Lower leg skin (tissue), 4 donors: ENCODE measurements at regions not wholly inside any gene's neighbourhood (a gene's known extent, or its start where the extent isn't known, plus 50 kb on each side); places are given as distances from the start of the nearest gene placed in this dataset.
A peak's percentile ranks its signal among the peaks of the same experiment; 100 is the strongest.
"Not testable (repeated sequence)": the region's sequence is repeated elsewhere in the genome, so short reads cannot be mapped to it uniquely, and the experiment has no call there.

ENCODE experiments used
- DNase-seq, 2 donors: peaks; one replicate each; pipeline ENCODE4 v3.0.0-alpha.2; 2019; ENCODE audit warnings: low spot score in 2 of 2
- H3K4me3 ChIP-seq: fragments of 200-600 bp; sonication (generic); 2 replicates; pipeline ENCODE4 v1.5.1; 2017; ENCODE audit warnings: mild to moderate bottlenecking, low read depth; ENCODE audit not compliant: poor library complexity, severe bottlenecking
- POLR2A ChIP-seq, 2 donors: fragments of 450-650 bp; IDR thresholded peaks; one replicate each; pipeline ENCODE4 v1.6.1; 2016 to 2017; ENCODE audit warnings: antibody characterized with exemption in 2 of 2, mild to moderate bottlenecking in 1 of 2, moderate library complexity in 1 of 2
- WGBS, 2 donors: methylation state at CpG; one replicate each; pipeline ENCODE4 v1.1.5; 2018; 5-methylcytosine and 5-hydroxymethylcytosine counted together
- intact Hi-C: fragments of 100-400 bp; cut with DNase I; formaldehyde crosslinking; loops from one replicate; pipeline ENCODE4 v1.15.0; 2023; ENCODE audit warnings: low total_unique reads
- TF ChIP-seq, protein P1 (sequence below), 3 donors: fragments of 450-650 bp; IDR thresholded peaks; one replicate each; pipeline ENCODE4 v1.5.1; 2016; ENCODE audit warnings: antibody characterized with exemption in 3 of 3, mild to moderate bottlenecking in 3 of 3, moderate library complexity in 2 of 3

DNA sequence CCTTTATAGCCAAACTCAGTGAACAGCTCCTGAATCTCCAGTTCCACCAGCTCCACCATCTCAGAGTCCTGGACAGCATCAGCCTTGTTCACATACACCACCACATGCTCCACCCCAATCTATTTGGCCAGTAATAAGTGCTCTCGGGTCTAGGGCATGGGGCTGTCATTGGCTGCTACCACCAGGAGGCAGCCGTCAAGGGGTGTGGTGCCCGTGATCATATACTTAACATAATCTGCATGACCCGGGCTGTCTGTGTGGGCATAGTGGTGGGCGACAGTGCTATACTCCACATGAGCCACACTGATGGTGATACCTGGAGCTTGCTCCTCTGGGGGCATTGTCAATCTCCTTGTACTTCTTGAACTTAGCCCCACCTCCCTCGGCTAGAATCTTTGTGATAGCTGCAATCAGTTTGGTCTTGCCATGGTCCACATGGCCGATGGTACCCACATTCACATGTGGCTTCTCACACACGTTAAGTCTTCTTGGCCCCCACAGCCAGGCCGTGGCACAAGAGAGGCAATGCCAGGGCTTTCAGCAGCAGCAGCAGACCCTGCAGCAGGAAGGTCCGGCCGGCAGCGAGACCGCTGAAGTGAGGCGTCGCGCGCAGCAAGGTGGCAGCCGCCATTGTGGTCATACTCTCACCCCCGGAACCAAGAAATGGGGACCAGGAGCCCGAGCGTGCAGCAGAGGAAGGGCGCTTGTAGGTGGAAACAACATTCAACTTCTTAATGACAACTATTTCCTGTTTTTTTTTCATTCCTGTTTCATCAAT, 210.3 kb upstream of the WSB1 start:
- intact Hi-C loops: no loop called here
- no peak overlapping the region for H3K4me3 ChIP-seq
- 87 to 90% methylated on average over 21 to 22 of the region's 22 CpGs for WGBS, 2 donors
- DNase-seq: peak in 1 of 2 donors; percentile 72
- TF ChIP-seq, protein P1, sequence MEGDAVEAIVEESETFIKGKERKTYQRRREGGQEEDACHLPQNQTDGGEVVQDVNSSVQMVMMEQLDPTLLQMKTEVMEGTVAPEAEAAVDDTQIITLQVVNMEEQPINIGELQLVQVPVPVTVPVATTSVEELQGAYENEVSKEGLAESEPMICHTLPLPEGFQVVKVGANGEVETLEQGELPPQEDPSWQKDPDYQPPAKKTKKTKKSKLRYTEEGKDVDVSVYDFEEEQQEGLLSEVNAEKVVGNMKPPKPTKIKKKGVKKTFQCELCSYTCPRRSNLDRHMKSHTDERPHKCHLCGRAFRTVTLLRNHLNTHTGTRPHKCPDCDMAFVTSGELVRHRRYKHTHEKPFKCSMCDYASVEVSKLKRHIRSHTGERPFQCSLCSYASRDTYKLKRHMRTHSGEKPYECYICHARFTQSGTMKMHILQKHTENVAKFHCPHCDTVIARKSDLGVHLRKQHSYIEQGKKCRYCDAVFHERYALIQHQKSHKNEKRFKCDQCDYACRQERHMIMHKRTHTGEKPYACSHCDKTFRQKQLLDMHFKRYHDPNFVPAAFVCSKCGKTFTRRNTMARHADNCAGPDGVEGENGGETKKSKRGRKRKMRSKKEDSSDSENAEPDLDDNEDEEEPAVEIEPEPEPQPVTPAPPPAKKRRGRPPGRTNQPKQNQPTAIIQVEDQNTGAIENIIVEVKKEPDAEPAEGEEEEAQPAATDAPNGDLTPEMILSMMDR (IDR thresholded peaks at IDR 0.05): no peak
- TF ChIP-seq POLR2A (IDR thresholded peaks at IDR 0.05): no peak

DNA sequence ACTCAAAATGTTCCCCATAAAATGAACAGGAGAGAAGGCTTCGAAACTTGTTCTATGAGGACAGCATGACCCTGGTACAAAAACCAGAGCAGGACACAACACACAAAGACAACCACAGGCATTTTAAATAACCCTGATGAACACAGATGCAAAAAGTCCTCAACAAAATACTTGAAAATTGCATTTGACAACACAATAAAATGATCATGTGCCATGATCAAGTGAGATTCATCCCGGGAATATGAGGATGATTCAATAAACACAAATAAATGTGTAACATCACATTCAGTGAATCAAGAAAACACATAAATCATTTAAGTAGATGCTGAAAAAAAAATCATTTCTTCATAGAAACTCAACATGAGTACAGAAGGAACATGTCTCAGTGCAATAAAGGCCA, 208.4 kb upstream of the WSB1 start:
- H3K4me3 ChIP-seq: no peak overlapping the region
- intact Hi-C loops: no loop called here
- 73 to 76% methylated on average over 2 of the region's 2 CpGs for WGBS, 2 donors
- no peak for DNase-seq
- TF ChIP-seq, protein P1 (IDR thresholded peaks at IDR 0.05): no peak
- TF ChIP-seq POLR2A (IDR thresholded peaks at IDR 0.05): no peak

DNA sequence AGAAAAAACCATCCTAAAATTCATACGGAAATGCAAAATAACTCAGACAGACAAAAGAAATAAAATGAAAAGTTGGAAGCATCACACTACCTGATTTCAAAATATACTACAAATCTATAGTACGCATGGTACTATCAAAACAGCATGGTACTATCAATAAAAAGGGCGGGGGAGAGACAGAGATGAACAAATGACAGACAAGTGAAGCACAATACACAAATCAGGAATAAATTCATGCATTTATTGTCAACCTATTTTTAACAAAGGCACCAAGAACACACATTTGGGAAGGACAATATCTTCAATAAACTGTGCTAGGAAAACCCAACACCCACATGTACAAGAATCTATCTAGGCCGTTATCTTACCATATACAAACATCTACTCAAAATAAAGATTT, 207.4 kb upstream of the WSB1 start:
- no peak overlapping the region for H3K4me3 ChIP-seq
- TF ChIP-seq, protein P1 (IDR thresholded peaks at IDR 0.05): no peak
- TF ChIP-seq POLR2A (IDR thresholded peaks at IDR 0.05): no peak
- intact Hi-C loops: no loop called here
- no peak for DNase-seq
- WGBS, 2 donors: 65 to 74% methylated on average over 4 of the region's 4 CpGs

DNA sequence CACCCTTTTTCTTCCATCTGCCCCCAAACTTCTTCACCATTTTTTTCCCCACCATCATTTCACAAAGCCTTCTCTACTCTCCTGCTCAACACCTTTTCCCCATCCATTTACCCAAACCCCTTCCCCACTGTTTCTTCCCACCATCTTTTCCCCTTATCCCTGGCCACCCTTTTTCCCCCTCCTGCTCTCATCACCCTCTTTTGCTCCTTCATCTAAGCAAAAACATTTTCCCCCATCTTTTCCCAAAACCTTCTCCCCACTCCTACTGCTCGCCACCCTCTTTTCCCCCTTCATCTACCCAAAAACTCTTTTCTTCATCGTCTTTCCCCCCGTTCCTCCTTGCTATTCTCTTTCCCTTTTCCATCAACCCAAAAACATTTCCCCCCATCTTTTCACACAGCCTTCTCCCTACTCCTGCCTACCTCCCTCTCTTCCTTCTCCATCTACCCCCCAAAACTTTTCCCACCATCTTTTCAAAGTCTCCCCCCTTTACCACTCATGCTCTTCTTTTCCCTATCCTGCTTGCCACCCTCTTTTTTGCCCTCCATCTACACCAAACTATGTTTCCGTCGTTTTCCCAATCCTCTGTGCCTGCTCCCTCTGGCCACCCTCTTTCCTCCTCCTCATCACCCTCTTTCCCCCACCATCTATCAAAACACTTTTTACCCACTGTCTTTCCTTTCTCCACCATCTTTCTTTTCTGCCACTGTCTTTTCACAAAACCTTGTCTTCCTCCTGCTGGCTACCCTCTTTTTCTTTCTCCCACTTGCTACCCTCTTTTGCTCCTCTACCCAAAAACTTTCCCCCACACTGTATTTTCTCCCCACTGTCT, 205.8 kb upstream of the WSB1 start:
- TF ChIP-seq, protein P1 (IDR thresholded peaks at IDR 0.05): no peak
- TF ChIP-seq POLR2A (IDR thresholded peaks at IDR 0.05): no peak
- intact Hi-C loops: no loop called here
- no peak overlapping the region for H3K4me3 ChIP-seq
- DNase-seq: no peak
- 68 to 70% methylated on average over 5 of the region's 5 CpGs for WGBS, 2 donors

DNA sequence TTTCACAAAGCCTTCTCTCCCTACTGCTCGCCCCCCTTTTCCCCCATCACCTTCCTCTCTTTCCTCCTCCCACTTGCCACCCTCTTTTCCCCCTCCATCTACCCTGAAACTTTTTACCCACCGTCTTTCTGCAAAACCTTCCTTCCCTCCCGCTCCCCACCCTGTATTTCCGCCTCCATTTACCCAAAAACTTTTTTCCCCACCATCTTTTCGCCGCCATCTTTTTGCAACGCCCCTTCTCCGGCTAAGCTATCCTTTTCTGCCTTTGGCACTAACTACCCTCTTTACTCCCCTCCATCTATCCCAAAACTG, 205.2 kb upstream of the WSB1 start:
- intact Hi-C loops: no loop called here
- TF ChIP-seq, protein P1 (IDR thresholded peaks at IDR 0.05): no peak
- TF ChIP-seq POLR2A (IDR thresholded peaks at IDR 0.05): no peak
- no peak for DNase-seq
- no peak overlapping the region for H3K4me3 ChIP-seq
- 59 to 68% methylated on average over 8 of the region's 8 CpGs for WGBS, 2 donors

DNA sequence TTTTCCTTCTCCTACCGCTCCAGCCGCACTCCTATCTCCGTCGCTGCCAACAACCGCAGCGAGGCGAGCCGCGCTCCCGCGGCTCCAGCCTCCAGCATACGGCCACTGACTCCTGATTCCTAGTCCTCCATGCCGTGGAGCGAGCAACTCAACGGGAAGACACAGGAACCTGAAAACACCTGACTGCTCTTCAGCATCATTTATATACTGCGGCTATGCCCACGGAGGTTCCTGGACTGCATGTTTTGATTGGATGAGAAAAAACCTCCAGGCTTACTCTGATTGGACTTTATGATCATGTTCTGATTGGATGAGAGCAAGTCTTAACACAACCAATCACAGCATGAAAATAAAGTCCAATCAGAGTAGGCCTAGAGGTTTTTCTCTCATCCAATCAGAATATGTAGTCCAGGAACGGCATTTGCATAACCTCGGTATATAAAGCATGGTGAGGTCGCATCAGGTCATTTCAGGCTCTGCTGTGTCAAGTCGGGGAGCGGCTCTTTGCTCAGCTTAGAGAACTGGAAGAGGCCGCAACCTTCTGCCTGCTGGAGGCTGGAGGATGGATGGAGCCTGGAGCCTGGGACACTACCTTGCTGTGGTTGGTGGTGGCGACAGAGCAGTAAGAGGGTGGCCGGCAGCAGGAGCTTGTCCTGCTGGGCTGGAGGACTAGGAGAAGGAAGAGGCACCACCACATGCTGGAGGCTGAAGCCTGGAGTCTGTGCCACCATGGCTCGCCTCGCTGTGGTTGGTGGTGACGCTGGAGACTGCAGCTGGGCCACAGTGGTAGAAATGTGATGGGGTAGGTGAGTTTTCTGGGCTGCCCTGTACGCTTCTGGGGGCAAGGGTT, 204.6 kb upstream of the WSB1 start:
- DNase-seq, H3K4me3 ChIP-seq, intact Hi-C loops: not testable (repeated sequence)
- 64 to 69% methylated on average over 29 of the region's 29 CpGs for WGBS, 2 donors
